Activated T-helper 1 cell treated with anti-CD3 and anti-CD28 coated beads, Interleukin-12 subunit alpha, Interleukin-12 subunit beta, Interleukin-2, Interleukin-4 antibody, amounts not matched to agents 30 ng/mL and 10 ng/mL and 1 ng/mL, durations not matched to agents 14 hours and 24 hours and 36 hours (primary cell): ENCODE measurements at regions not wholly inside any gene's neighbourhood (a gene's known extent, or its start where the extent isn't known, plus 50 kb on each side); places are given as distances from the start of the nearest gene placed in this dataset.

ENCODE experiments used
- DNase-seq: peaks from one replicate; pipeline ENCODE4 v3.0.0; 2021; ENCODE audit warnings: low spot score
- H3K27ac Mint-ChIP-seq: one replicate; pipeline ENCODE4 v1.8.0; 2021; ENCODE audit warnings: mild to moderate bottlenecking, mixed read lengths
- H3K27me3 Mint-ChIP-seq: one replicate; pipeline ENCODE4 v1.8.0; 2022; ENCODE audit warnings: mild to moderate bottlenecking, moderate library complexity, mixed read lengths; ENCODE audit not compliant: insufficient read depth
- H3K36me3 Mint-ChIP-seq: one replicate; pipeline ENCODE4 v1.8.0; 2021; ENCODE audit warnings: low read depth, mixed read lengths
- H3K4me1 Mint-ChIP-seq: one replicate; pipeline ENCODE4 v1.8.0; 2021; ENCODE audit warnings: low read depth, mixed read lengths
- H3K4me3 Mint-ChIP-seq: one replicate; pipeline ENCODE4 v1.8.0; 2021; ENCODE audit warnings: mild to moderate bottlenecking, moderate library complexity, mixed read lengths
- H3K9me3 Mint-ChIP-seq: one replicate; pipeline ENCODE4 v1.8.0; 2021; ENCODE audit warnings: mixed read lengths
- intact Hi-C: fragments of 100-400 bp; cut with micrococcal nuclease; formaldehyde crosslinking; loops from one replicate; pipeline ENCODE4 v1.15.1; 2024

GRCh38 chr2:118791483-118791882, 56.0 kb downstream of the EN1 start:
- intact Hi-C loops = no loop called here
- DNase-seq = no peak
- H3K27ac Mint-ChIP-seq = no peak overlapping the region
- peaks cover 4% of the 10 kb centered on the region for H3K27me3 Mint-ChIP-seq
- no peaks in the 10 kb centered on the region for H3K36me3 Mint-ChIP-seq
- no peaks in the 10 kb centered on the region for H3K9me3 Mint-ChIP-seq
- H3K4me3 Mint-ChIP-seq = no peak overlapping the region
- no peaks in the 10 kb centered on the region for H3K4me1 Mint-ChIP-seq

GRCh38 chr2:118786746-118787145, 60.7 kb downstream of the EN1 start:
- Mint-ChIP-seq H3K27me3 (peaks cover 2% of the 10 kb centered on the region), H3K36me3 (no peaks in the 10 kb centered on the region), H3K27ac (no peak overlapping the region), H3K4me3 (no peak overlapping the region), H3K9me3 (no peaks in the 10 kb centered on the region), H3K4me1 (no peaks in the 10 kb centered on the region)
- DNase-seq = no peak
- intact Hi-C loops = no loop called here

- Mint-ChIP-seq H3K4me3 (no peak overlapping the region), H3K27ac (no peak overlapping the region), H3K9me3 (no peaks in the 10 kb centered on the region), H3K36me3 (no peaks in the 10 kb centered on the region), H3K27me3 (peaks cover 2% of the 10 kb centered on the region), H3K4me1 (no peaks in the 10 kb centered on the region)
- DNase-seq = no peak
- intact Hi-C loops = no loop called here
Observed at GRCh38 chr2:118784860-118785259, 62.6 kb downstream of the EN1 start.

GRCh38 chr2:118779362-118779761, 68.1 kb downstream of the EN1 start:
- H3K27ac Mint-ChIP-seq = no peak overlapping the region
- peaks cover 9% of the 10 kb centered on the region for H3K27me3 Mint-ChIP-seq
- no peaks in the 10 kb centered on the region for H3K4me1 Mint-ChIP-seq
- no peak overlapping the region for H3K4me3 Mint-ChIP-seq
- intact Hi-C loops = no loop called here
- no peaks in the 10 kb centered on the region for H3K36me3 Mint-ChIP-seq
- DNase-seq = no peak
- no peaks in the 10 kb centered on the region for H3K9me3 Mint-ChIP-seq

GRCh38 chr2:118774458-118775133, 72.9 kb downstream of the EN1 start:
- Mint-ChIP-seq H3K9me3 (no peaks in the 10 kb centered on the region), H3K27me3 (peaks cover 14% of the 10 kb centered on the region), H3K4me3 (peak overlapping the region; percentile 56), H3K4me1 (no peaks in the 10 kb centered on the region), H3K36me3 (no peaks in the 10 kb centered on the region), H3K27ac (no peak overlapping the region)
- DNase-seq = no peak
- intact Hi-C loops = loop anchor here (1.0 kb wide), 1 partner anchor 552 kb away; no protein-coding TSS in a partner anchor

GRCh38 chr2:118773826-118774225, 73.6 kb downstream of the EN1 start:
- Mint-ChIP-seq H3K27ac (no peak overlapping the region), H3K4me3 (no peak overlapping the region), H3K9me3 (no peaks in the 10 kb centered on the region), H3K36me3 (no peaks in the 10 kb centered on the region), H3K4me1 (no peaks in the 10 kb centered on the region), H3K27me3 (peaks cover 14% of the 10 kb centered on the region)
- intact Hi-C loops = loop anchor here (1.0 kb wide), 1 partner anchor 552 kb away; no protein-coding TSS in a partner anchor
- DNase-seq = no peak

GRCh38 chr2:118772487-118773200, 74.8 kb downstream of the EN1 start:
- Mint-ChIP-seq H3K27me3 (peaks cover 20% of the 10 kb centered on the region), H3K4me1 (no peaks in the 10 kb centered on the region), H3K4me3 (no peak overlapping the region), H3K27ac (no peak overlapping the region), H3K36me3 (no peaks in the 10 kb centered on the region), H3K9me3 (no peaks in the 10 kb centered on the region)
- no peak for DNase-seq
- intact Hi-C loops = no loop called here

- no peak overlapping the region for H3K27ac Mint-ChIP-seq
Observed at GRCh38 chr2:118769707-118770400, 77.6 kb downstream of the EN1 start.

GRCh38 chr2:118766871-118767270, 80.6 kb downstream of the EN1 start:
- Mint-ChIP-seq H3K9me3 (no peaks in the 10 kb centered on the region), H3K36me3 (no peaks in the 10 kb centered on the region), H3K27me3 (peaks cover 24% of the 10 kb centered on the region), H3K4me3 (no peak overlapping the region), H3K4me1 (no peaks in the 10 kb centered on the region), H3K27ac (no peak overlapping the region)
- no peak for DNase-seq
- intact Hi-C loops = no loop called here

More at GRCh38 chr2:118769707-118770400, 77.6 kb downstream of the EN1 start:
- Mint-ChIP-seq H3K9me3 (no peaks in the 10 kb centered on the region), H3K36me3 (no peaks in the 10 kb centered on the region), H3K27me3 (peaks cover 23% of the 10 kb centered on the region), H3K4me3 (no peak overlapping the region), H3K4me1 (no peaks in the 10 kb centered on the region)
- intact Hi-C loops = no loop called here
- no peak for DNase-seq

GRCh38 chr2:118764855-118765254, 82.6 kb downstream of the EN1 start:
- peaks cover 33% of the 10 kb centered on the region for H3K27me3 Mint-ChIP-seq
- H3K27ac Mint-ChIP-seq = no peak overlapping the region
- no peaks in the 10 kb centered on the region for H3K9me3 Mint-ChIP-seq
- H3K36me3 Mint-ChIP-seq = no peaks in the 10 kb centered on the region
- intact Hi-C loops = no loop called here
- no peaks in the 10 kb centered on the region for H3K4me1 Mint-ChIP-seq
- DNase-seq = no peak
- H3K4me3 Mint-ChIP-seq = no peak overlapping the region

GRCh38 chr2:118763797-118764196, 83.7 kb downstream of the EN1 start:
- H3K27ac Mint-ChIP-seq = no peak overlapping the region
- no peaks in the 10 kb centered on the region for H3K36me3 Mint-ChIP-seq
- DNase-seq = no peak
- H3K4me3 Mint-ChIP-seq = no peak overlapping the region
- peaks cover 34% of the 10 kb centered on the region for H3K27me3 Mint-ChIP-seq
- H3K4me1 Mint-ChIP-seq = no peaks in the 10 kb centered on the region
- intact Hi-C loops = no loop called here
- no peaks in the 10 kb centered on the region for H3K9me3 Mint-ChIP-seq

GRCh38 chr2:118762290-118762689, 85.2 kb downstream of the EN1 start:
- Mint-ChIP-seq H3K4me3 (no peak overlapping the region), H3K4me1 (no peaks in the 10 kb centered on the region), H3K27me3 (peaks cover 28% of the 10 kb centered on the region)

GRCh38 chr2:118761771-118762170, 85.7 kb downstream of the EN1 start:
- H3K36me3 Mint-ChIP-seq = no peaks in the 10 kb centered on the region
- H3K4me3 Mint-ChIP-seq = no peak overlapping the region
- H3K9me3 Mint-ChIP-seq = no peaks in the 10 kb centered on the region
- H3K27ac Mint-ChIP-seq = no peak overlapping the region
- intact Hi-C loops = no loop called here
- H3K27me3 Mint-ChIP-seq = peaks cover 28% of the 10 kb centered on the region
- DNase-seq = no peak
- no peaks in the 10 kb centered on the region for H3K4me1 Mint-ChIP-seq

More at GRCh38 chr2:118762290-118762689, 85.2 kb downstream of the EN1 start:
- DNase-seq = no peak
- Mint-ChIP-seq H3K27ac (no peak overlapping the region), H3K9me3 (no peaks in the 10 kb centered on the region), H3K36me3 (no peaks in the 10 kb centered on the region)
- intact Hi-C loops = no loop called here
